ENCODE measurements at regions not wholly inside any gene's neighbourhood (a gene's known extent, or its start where the extent isn't known, plus 50 kb on each side); places are given as distances from the start of the nearest gene placed in this dataset.

DNA sequence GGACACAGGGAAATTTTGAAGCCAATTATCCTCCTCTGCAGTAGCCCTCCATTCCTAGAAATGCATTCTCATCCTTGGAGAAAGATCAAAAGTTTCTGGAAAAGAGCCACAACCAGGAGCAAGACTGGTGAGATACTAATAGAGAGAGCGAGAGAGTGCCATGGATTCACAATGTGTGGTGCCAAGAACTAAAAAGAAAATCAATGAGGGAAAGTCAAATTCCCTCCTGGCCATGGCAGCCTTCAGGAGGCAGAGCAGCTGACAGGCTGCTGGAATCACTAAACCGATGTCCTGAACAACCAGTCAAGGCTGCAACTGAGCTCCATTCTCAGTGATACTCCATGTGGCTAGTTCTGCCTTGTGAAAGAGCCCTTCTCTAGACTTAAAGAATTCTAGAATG lies 561.0 kb downstream of the SOX6 start:
- TF ChIP-seq, protein P1, sequence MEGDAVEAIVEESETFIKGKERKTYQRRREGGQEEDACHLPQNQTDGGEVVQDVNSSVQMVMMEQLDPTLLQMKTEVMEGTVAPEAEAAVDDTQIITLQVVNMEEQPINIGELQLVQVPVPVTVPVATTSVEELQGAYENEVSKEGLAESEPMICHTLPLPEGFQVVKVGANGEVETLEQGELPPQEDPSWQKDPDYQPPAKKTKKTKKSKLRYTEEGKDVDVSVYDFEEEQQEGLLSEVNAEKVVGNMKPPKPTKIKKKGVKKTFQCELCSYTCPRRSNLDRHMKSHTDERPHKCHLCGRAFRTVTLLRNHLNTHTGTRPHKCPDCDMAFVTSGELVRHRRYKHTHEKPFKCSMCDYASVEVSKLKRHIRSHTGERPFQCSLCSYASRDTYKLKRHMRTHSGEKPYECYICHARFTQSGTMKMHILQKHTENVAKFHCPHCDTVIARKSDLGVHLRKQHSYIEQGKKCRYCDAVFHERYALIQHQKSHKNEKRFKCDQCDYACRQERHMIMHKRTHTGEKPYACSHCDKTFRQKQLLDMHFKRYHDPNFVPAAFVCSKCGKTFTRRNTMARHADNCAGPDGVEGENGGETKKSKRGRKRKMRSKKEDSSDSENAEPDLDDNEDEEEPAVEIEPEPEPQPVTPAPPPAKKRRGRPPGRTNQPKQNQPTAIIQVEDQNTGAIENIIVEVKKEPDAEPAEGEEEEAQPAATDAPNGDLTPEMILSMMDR (IDR thresholded peaks at IDR 0.05), result no peak
- no peak for TF ChIP-seq POLR2AphosphoS5 (IDR thresholded peaks at IDR 0.05)
- no peak for TF ChIP-seq POLR2A (IDR thresholded peaks at IDR 0.05)
